ENCODE measurements at regions not wholly inside any gene's neighbourhood (a gene's known extent, or its start where the extent isn't known, plus 50 kb on each side); places are given as distances from the start of the nearest gene placed in this dataset.

DNA sequence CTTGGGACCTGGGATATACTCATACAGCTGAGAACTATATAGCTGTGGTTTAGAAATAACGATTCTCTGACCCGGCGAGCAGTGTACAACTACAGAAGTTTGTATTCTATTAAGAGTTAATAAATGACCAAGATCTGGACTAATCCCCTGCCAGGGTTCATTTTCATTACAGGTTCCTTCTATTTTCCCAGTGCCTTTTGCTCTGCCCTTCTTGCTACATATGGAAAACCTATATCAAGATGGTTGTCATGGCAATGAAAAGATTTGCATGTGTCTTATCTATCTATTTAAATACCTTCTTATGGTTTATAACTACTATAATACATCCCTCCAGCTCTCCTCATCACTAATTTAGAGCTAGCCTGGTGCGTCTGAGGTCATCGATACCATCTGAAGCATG lies 965.2 kb downstream of the BCL11A start:
- TF ChIP-seq, protein P1, sequence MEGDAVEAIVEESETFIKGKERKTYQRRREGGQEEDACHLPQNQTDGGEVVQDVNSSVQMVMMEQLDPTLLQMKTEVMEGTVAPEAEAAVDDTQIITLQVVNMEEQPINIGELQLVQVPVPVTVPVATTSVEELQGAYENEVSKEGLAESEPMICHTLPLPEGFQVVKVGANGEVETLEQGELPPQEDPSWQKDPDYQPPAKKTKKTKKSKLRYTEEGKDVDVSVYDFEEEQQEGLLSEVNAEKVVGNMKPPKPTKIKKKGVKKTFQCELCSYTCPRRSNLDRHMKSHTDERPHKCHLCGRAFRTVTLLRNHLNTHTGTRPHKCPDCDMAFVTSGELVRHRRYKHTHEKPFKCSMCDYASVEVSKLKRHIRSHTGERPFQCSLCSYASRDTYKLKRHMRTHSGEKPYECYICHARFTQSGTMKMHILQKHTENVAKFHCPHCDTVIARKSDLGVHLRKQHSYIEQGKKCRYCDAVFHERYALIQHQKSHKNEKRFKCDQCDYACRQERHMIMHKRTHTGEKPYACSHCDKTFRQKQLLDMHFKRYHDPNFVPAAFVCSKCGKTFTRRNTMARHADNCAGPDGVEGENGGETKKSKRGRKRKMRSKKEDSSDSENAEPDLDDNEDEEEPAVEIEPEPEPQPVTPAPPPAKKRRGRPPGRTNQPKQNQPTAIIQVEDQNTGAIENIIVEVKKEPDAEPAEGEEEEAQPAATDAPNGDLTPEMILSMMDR (IDR thresholded peaks at IDR 0.05) = no peak
- no peak for TF ChIP-seq POLR2A (IDR thresholded peaks at IDR 0.05)

Data from Peyer's patch (tissue), 4 donors.